ENCODE measurements at regions not wholly inside any gene's neighbourhood (a gene's known extent, or its start where the extent isn't known, plus 50 kb on each side); places are given as distances from the start of the nearest gene placed in this dataset.

DNA sequence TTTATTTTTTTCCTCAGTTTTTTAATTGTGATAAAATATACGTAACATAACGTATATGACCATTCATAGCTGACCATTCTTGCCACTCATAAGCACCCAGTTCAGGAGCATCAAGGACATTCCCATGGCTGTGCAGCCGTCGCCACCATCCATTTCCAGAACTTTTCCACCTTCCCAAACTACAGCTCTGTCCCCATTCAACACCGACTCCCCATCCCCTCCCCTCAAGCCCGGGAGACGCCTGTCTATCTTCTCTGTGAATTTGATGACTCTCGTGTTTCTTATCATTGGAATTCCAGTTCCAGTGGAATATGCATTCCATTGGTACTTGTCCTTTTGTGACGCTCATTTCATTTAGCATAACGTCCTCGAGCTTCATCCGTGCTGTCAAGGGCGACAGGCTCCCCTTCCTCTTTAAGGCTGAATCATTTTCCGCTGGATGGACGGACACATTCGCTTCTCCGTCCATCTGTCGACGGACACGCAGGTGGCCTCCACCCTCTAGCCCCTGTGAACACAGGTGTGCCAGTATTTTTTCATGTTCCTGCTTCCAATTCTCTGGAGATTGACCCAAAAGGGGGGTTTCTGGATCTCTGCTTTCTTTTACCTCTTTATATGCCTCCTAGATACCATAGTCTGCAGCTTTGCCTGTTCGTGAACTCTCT, 88.1 kb downstream of the YTHDF1 start:
- Histone ChIP-seq H3K4me3 (replicated peaks in 1 of 3; ENCODE audit: insufficient read depth in 1 of 3, low read depth in 2 of 3, low read length in 3 of 3) (no peak overlapping the region), H4K20me1 (ENCODE audit: insufficient read depth, low read length) (peaks cover 10% of the 10 kb centered on the region; the same call in 1 of the 2 replicates), H3K36me3 (replicated peaks in 1 of 2; ENCODE audit: control insufficient read depth in 1 of 2, insufficient read depth in 2 of 2, low read length in 2 of 2) (no peaks in the 10 kb centered on the region), H2AFZ (ENCODE audit: low read length) (no peak overlapping the region), H3K27ac (ENCODE audit: extremely low read length, insufficient read depth, low read length) (no peak overlapping the region), H3K9me3 (ENCODE audit: low read length) (no peaks in the 10 kb centered on the region), H3K27me3 (ENCODE audit: control insufficient read depth in 1 of 2, insufficient read depth in 2 of 2, low read length in 2 of 2) (peaks cover 51 to 99% of the 10 kb centered on the region in 2 experiments), H3K4me1 (ENCODE audit: insufficient read depth, low read length) (no peaks in the 10 kb centered on the region), H3K79me2 (ENCODE audit: insufficient read depth, low read length) (no peaks in the 10 kb centered on the region), H3K9ac (ENCODE audit: insufficient read depth, low read depth, low read length) (no peak overlapping the region), H3K4me2 (ENCODE audit: low read depth, low read length) (no peak overlapping the region)
- no TSS peak for BruUV-seq (replicated peaks)
- ATAC-seq (no peak), FAIRE-seq (no peak), DNase-seq (ENCODE audit: low spot score) (no peak)
- intact Hi-C loops (cut with micrococcal nuclease; ENCODE audit: unreplicated experiment) (no loop called here), in situ Hi-C loops (cut with HindIII; ENCODE audit: extremely low pct_ligation_motif_present, low pct_unique_long_range_greater_than_20kb) (no loop called here)
- CTCF ChIA-PET (ENCODE audit: low intra/inter-chr PET ratio, low total read pairs), result no interaction called here
- POLR2A ChIA-PET, result no interaction called here
- 20% methylated on average over 21 of the region's 21 CpGs for WGBS (ENCODE audit: low lambda C conversion rate)
- TF ChIP-seq MAFK (conservative IDR thresholded peaks at IDR 0.05 in 1 of 2, IDR thresholded peaks at IDR 0.05 in 1 of 2; ENCODE audit: low read length in 2 of 2) (peak; percentile 23 to 49; a peak in 2 of 4 replicates), ZMAT3 (CRISPR knock-in tag; conservative IDR thresholded peaks at IDR 0.05) (no peak), ZZZ3 (CRISPR knock-in tag; IDR thresholded peaks at IDR 0.05; ENCODE audit: borderline replicate concordance) (no peak), AHR (CRISPR knock-in tag; IDR thresholded peaks at IDR 0.05) (no peak)
- TF ChIP-seq, protein P1, sequence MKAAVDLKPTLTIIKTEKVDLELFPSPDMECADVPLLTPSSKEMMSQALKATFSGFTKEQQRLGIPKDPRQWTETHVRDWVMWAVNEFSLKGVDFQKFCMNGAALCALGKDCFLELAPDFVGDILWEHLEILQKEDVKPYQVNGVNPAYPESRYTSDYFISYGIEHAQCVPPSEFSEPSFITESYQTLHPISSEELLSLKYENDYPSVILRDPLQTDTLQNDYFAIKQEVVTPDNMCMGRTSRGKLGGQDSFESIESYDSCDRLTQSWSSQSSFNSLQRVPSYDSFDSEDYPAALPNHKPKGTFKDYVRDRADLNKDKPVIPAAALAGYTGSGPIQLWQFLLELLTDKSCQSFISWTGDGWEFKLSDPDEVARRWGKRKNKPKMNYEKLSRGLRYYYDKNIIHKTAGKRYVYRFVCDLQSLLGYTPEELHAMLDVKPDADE (CRISPR knock-in tag; IDR thresholded peaks at IDR 0.05), result no peak
- TF ChIP-seq, protein P2, sequence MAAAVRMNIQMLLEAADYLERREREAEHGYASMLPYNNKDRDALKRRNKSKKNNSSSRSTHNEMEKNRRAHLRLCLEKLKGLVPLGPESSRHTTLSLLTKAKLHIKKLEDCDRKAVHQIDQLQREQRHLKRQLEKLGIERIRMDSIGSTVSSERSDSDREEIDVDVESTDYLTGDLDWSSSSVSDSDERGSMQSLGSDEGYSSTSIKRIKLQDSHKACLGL (CRISPR knock-in tag; IDR thresholded peaks at IDR 0.05), result no peak

All from HepG2 (cell line).